GM12865 (cell line): ENCODE measurements at regions not wholly inside any gene's neighbourhood (a gene's known extent, or its start where the extent isn't known, plus 50 kb on each side); places are given as distances from the start of the nearest gene placed in this dataset.

ENCODE experiments used
- DNase-seq: peaks from one replicate; pipeline ENCODE4 v3.0.0; 2010; ENCODE audit warnings: low read depth
- H3K4me3 ChIP-seq: 2 replicates; pipeline ENCODE4 v1.5.1; 2011; ENCODE audit warnings: mild to moderate bottlenecking, low read depth, low read length, control low read depth
- CTCF ChIP-seq: IDR thresholded peaks from 2 replicates; pipeline ENCODE4 v1.5.1; 2011; ENCODE audit warnings: low read length, control low read depth, low read depth, inconsistent platforms; ENCODE audit not compliant: insufficient read depth; ENCODE audit errors: missing control alignments

GRCh38 chr14:55955175-55955574 is 163.0 kb upstream of the PELI2 start:
- H3K4me3 ChIP-seq = no peak overlapping the region
- no peak for TF ChIP-seq CTCF
- no peak for DNase-seq

DNA sequence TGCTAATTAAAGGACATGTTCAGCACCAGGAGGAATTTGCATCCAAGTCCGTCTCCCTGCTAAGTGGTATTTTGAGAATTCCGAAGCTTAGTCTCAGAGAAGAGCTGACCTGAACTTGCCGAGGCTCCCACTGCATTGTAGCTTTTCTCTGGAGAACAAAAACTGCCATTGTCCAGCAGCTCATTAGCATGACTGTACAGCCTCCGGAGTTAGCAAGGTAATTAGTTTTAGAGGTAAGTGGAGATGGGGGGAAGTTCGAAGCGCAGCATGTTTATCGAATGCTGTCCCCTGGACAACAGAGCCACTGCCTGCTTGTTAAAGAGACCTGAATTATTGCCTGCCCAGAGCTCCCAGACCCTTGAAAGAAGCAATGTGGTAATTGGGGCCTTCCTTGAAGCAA is 160.3 kb upstream of the PELI2 start:
- no peak for TF ChIP-seq CTCF
- H3K4me3 ChIP-seq = no peak overlapping the region
- no peak for DNase-seq

DNA sequence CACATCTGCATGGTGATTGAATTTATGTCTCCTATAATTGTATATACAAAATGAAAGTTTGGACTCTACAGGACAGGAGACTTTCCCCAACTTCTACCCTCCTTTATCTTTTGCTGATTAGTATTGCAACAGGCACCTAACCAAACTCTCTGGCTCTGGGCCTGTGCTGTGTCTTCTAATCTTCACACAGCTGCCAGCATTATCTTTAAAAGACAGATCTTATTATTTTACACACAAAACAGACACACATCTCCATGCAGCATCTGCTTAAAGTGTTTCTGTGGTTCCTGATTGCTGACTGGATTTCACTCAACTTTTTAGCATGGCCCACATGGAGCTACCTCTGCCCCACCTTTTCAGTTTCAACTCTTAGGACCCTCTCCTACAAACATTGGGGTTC is 154.9 kb upstream of the PELI2 start:
- TF ChIP-seq CTCF = no peak
- no peak for DNase-seq
- no peak overlapping the region for H3K4me3 ChIP-seq

DNA sequence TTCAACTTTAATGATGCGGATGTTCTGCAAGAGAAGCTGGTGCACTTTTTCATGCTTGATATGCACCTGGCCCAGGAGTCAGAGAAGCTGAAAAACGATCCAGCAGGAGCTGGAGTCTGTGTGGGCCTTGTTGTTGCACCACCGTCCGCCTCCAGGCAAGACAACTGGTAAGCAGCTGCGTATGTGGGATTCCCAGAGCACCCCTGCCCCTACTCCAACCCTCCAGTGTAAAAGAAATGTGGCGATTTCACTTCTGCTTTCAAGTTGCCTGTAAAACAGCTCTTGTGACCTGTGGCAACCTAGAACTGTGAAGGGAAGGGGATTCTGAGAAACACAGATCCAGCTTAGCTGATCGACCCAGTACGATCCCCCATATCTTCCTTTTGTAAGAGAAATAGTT is 154.1 kb upstream of the PELI2 start:
- DNase-seq = peak; percentile 19
- no peak for TF ChIP-seq CTCF
- no peak overlapping the region for H3K4me3 ChIP-seq

- H3K4me3 ChIP-seq = no peak overlapping the region
- no peak for TF ChIP-seq CTCF
- no peak for DNase-seq
Observed at GRCh38 chr14:55964821-55965220, 153.4 kb upstream of the PELI2 start.

GRCh38 chr14:55965851-55966250 is 152.4 kb upstream of the PELI2 start:
- DNase-seq = no peak
- H3K4me3 ChIP-seq = no peak overlapping the region
- no peak for TF ChIP-seq CTCF

GRCh38 chr14:55968741-55969140 is 149.5 kb upstream of the PELI2 start:
- no peak for TF ChIP-seq CTCF
- DNase-seq = no peak
- H3K4me3 ChIP-seq = no peak overlapping the region
